Activated T-cell treated with anti-CD3 and anti-CD28 coated beads, Interleukin-2, amount 50 U/mL, for 72 hours (primary cell): ENCODE measurements at regions not wholly inside any gene's neighbourhood (a gene's known extent, or its start where the extent isn't known, plus 50 kb on each side); places are given as distances from the start of the nearest gene placed in this dataset.

ENCODE experiments used
- ATAC-seq, 2 donors: fragments of 150-1000 bp; cut with Tn5 transposase; replicated peaks in 1 of 2; 2 replicates each; pipeline ENCODE4 v1.10.0; 2021; ENCODE audit warnings: moderate library complexity in 2 of 2, mild to moderate bottlenecking in 1 of 2
- DNase-seq, 2 donors: peaks; one replicate each; pipeline ENCODE4 v3.0.0; 2021 to 2022; ENCODE audit warnings: mixed read lengths in 1 of 2
- H3K27ac Mint-ChIP-seq: one replicate; pipeline ENCODE4 v1.8.0; 2022; ENCODE audit warnings: mild to moderate bottlenecking, moderate library complexity, mixed read lengths
- H3K27me3 Mint-ChIP-seq: one replicate; pipeline ENCODE4 v1.8.0; 2022; ENCODE audit warnings: low read depth, mixed read lengths
- H3K36me3 Mint-ChIP-seq, 2 donors: one replicate each; pipeline ENCODE4 v1.8.0; 2022; ENCODE audit warnings: mixed read lengths in 2 of 2, mild to moderate bottlenecking in 1 of 2; ENCODE audit not compliant: insufficient read depth in 2 of 2
- H3K4me1 Mint-ChIP-seq: one replicate; pipeline ENCODE4 v1.8.0; 2022; ENCODE audit warnings: low read depth, mixed read lengths
- H3K4me3 Mint-ChIP-seq, 2 donors: one replicate each; pipeline ENCODE4 v1.8.0; 2022; ENCODE audit warnings: mild to moderate bottlenecking in 2 of 2, mixed read lengths in 2 of 2, moderate library complexity in 2 of 2
- H3K9me3 Mint-ChIP-seq, 2 donors: one replicate each; pipeline ENCODE4 v1.8.0; 2022; ENCODE audit warnings: mixed read lengths in 2 of 2

- H3K4me3 Mint-ChIP-seq: no peak overlapping the region
- H3K36me3 Mint-ChIP-seq: no peaks in the 10 kb centered on the region
- H3K9me3 Mint-ChIP-seq: peaks cover 0 to 3% of the 10 kb centered on the region in 2 donors
- peaks cover 7% of the 10 kb centered on the region for H3K4me1 Mint-ChIP-seq
- peaks cover 14% of the 10 kb centered on the region for H3K27me3 Mint-ChIP-seq
- no peak overlapping the region for H3K27ac Mint-ChIP-seq
- DNase-seq (no peak), ATAC-seq (no peak)
Observed at GRCh38 chr5:96090215-96090614, 128.6 kb upstream of the ELL2 start.

- H3K4me1 Mint-ChIP-seq: peaks cover 15% of the 10 kb centered on the region
- no peak overlapping the region for H3K27ac Mint-ChIP-seq
- H3K36me3 Mint-ChIP-seq: no peaks in the 10 kb centered on the region
- H3K9me3 Mint-ChIP-seq: peaks cover 0 to 3% of the 10 kb centered on the region in 2 donors
- peaks cover 24% of the 10 kb centered on the region for H3K27me3 Mint-ChIP-seq
- no peak overlapping the region for H3K4me3 Mint-ChIP-seq
- DNase-seq: no peak
- ATAC-seq: no peak
Observed at GRCh38 chr5:96088706-96089498, 127.3 kb upstream of the ELL2 start.

- Mint-ChIP-seq H3K4me1 (peaks cover 25% of the 10 kb centered on the region), H3K9me3 (peaks cover 0 to 3% of the 10 kb centered on the region in 2 donors), H3K27me3 (peaks cover 24% of the 10 kb centered on the region), H3K36me3 (no peaks in the 10 kb centered on the region), H3K4me3 (no peak overlapping the region), H3K27ac (no peak overlapping the region)
- ATAC-seq (no peak), DNase-seq (no peak)
Observed at GRCh38 chr5:96087939-96088338, 126.3 kb upstream of the ELL2 start.

DNA sequence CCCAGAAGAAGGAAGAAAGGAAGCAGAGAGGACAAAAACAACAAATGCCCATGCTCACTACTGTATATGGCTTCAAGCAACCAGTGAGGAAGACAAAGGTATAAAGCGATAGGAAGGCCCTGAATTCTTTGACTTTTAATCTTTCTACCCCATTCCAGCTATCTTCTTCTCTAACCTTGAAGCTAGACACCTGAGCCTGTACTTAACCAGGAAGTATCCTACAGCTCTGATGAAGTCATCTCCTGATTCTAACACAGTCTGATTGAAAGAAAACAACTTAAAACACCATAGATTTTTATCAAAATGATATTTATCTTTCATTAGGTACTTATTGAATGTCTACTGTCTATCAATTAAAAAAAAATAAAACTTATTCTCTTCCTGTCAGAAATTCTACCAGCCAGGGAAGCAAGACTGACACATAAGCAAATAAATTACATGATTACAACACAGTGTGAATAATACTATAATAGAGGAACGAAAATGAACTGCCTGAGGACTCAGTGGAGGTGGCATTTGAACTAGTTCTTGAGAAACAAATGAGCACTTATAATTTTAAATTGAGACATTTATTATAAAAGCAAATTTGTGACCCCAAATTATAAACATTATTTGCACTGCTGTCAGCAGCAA, 123.3 kb upstream of the ELL2 start:
- Mint-ChIP-seq H3K27me3 (peaks cover 24% of the 10 kb centered on the region), H3K9me3 (no peaks in the 10 kb centered on the region), H3K4me1 (peaks cover 43% of the 10 kb centered on the region), H3K27ac (no peak overlapping the region), H3K36me3 (peaks cover 0 to 4% of the 10 kb centered on the region in 2 donors), H3K4me3 (no peak overlapping the region)
- DNase-seq (no peak), ATAC-seq (no peak)

- Mint-ChIP-seq H3K9me3 (no peaks in the 10 kb centered on the region), H3K36me3 (peaks cover 0 to 4% of the 10 kb centered on the region in 2 donors), H3K4me3 (peak overlapping the region; percentile 29 to 77), H3K4me1 (peaks cover 57% of the 10 kb centered on the region), H3K27me3 (peaks cover 24% of the 10 kb centered on the region), H3K27ac (peak overlapping the region; percentile 98)
- ATAC-seq (peak; percentile 22 to 46), DNase-seq (peak; percentile 17 to 25)
Observed at GRCh38 chr5:96083361-96083881, 121.8 kb upstream of the ELL2 start.

DNA sequence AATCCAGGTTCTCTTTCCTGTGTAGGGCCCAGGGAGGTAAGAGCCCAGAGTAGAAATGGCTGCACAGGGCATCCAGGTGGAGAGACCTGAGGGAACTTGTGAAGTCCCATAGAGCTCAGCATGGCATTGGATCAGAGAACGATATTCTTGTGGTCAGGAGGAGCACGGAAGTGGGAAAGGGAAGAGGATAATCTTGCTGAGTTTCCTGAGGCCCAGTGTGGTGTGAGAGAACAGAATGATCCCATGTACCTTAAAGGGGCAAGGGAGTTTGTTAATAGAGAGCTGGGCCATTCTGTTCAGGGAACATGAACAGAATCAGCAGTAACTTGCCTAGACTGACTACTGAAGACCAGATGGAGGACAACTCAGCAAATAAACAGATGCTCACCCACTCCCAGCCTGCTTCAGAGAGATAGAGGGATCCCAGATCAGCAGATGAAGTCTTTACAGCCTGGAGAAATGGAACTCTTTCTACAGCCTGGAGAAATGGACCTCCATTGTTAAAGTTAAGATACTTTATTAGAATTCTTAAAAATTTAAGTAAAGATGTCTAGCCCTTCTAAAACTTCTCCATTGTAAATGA, 119.7 kb upstream of the ELL2 start:
- no peaks in the 10 kb centered on the region for H3K9me3 Mint-ChIP-seq
- ATAC-seq (no peak), DNase-seq (no peak)
- H3K4me3 Mint-ChIP-seq: no peak overlapping the region
- H3K36me3 Mint-ChIP-seq: peaks cover 0 to 5% of the 10 kb centered on the region in 2 donors
- H3K4me1 Mint-ChIP-seq: peaks cover 68% of the 10 kb centered on the region
- H3K27me3 Mint-ChIP-seq: peaks cover 12% of the 10 kb centered on the region
- H3K27ac Mint-ChIP-seq: peak overlapping the region; percentile 27

GRCh38 chr5:96080557-96080956, 118.9 kb upstream of the ELL2 start:
- Mint-ChIP-seq H3K4me1 (peaks cover 68% of the 10 kb centered on the region), H3K4me3 (no peak overlapping the region), H3K36me3 (peaks cover 0 to 5% of the 10 kb centered on the region in 2 donors), H3K27me3 (peaks cover 17% of the 10 kb centered on the region), H3K27ac (peak overlapping the region; percentile 27), H3K9me3 (no peaks in the 10 kb centered on the region)
- ATAC-seq (peak; percentile 47 to 55), DNase-seq (peak in 1 of 2 donors; percentile 30)

- peaks cover 17% of the 10 kb centered on the region for H3K27me3 Mint-ChIP-seq
- ATAC-seq: no peak
- H3K4me1 Mint-ChIP-seq: peaks cover 71% of the 10 kb centered on the region
- H3K36me3 Mint-ChIP-seq: peaks cover 0 to 5% of the 10 kb centered on the region in 2 donors
- DNase-seq: no peak
- H3K27ac Mint-ChIP-seq: no peak overlapping the region
- no peaks in the 10 kb centered on the region for H3K9me3 Mint-ChIP-seq
- H3K4me3 Mint-ChIP-seq: no peak overlapping the region
Observed at GRCh38 chr5:96079962-96080361, 118.3 kb upstream of the ELL2 start.

GRCh38 chr5:96079075-96079474, 117.4 kb upstream of the ELL2 start:
- peak; percentile 57 to 69 for DNase-seq
- Mint-ChIP-seq H3K4me3 (peak overlapping the region; percentile 35 to 39), H3K9me3 (no peaks in the 10 kb centered on the region), H3K27ac (peak overlapping the region; percentile 40), H3K4me1 (peaks cover 70% of the 10 kb centered on the region), H3K27me3 (peaks cover 9% of the 10 kb centered on the region), H3K36me3 (peaks cover 0 to 5% of the 10 kb centered on the region in 2 donors)
- peak; percentile 95 to 96 for ATAC-seq

- DNase-seq: no peak
- H3K27me3 Mint-ChIP-seq: peaks cover 7% of the 10 kb centered on the region
- H3K9me3 Mint-ChIP-seq: no peaks in the 10 kb centered on the region
- no peak overlapping the region for H3K27ac Mint-ChIP-seq
- ATAC-seq: no peak
- peaks cover 60% of the 10 kb centered on the region for H3K4me1 Mint-ChIP-seq
- no peak overlapping the region for H3K4me3 Mint-ChIP-seq
- H3K36me3 Mint-ChIP-seq: peaks cover 0 to 5% of the 10 kb centered on the region in 2 donors
Observed at GRCh38 chr5:96076451-96076850, 114.8 kb upstream of the ELL2 start.

- ATAC-seq (no peak), DNase-seq (no peak)
- H3K9me3 Mint-ChIP-seq: no peaks in the 10 kb centered on the region
- peaks cover 0 to 1% of the 10 kb centered on the region in 2 donors for H3K36me3 Mint-ChIP-seq
- H3K27ac Mint-ChIP-seq: no peak overlapping the region
- H3K4me3 Mint-ChIP-seq: no peak overlapping the region
- peaks cover 7% of the 10 kb centered on the region for H3K27me3 Mint-ChIP-seq
- peaks cover 60% of the 10 kb centered on the region for H3K4me1 Mint-ChIP-seq
Observed at GRCh38 chr5:96075579-96076289, 114.1 kb upstream of the ELL2 start.

GRCh38 chr5:96074870-96075269, 113.2 kb upstream of the ELL2 start:
- H3K27ac Mint-ChIP-seq: no peak overlapping the region
- H3K4me3 Mint-ChIP-seq: no peak overlapping the region
- peaks cover 0 to 1% of the 10 kb centered on the region in 2 donors for H3K36me3 Mint-ChIP-seq
- ATAC-seq (no peak), DNase-seq (no peak)
- H3K9me3 Mint-ChIP-seq: no peaks in the 10 kb centered on the region
- H3K27me3 Mint-ChIP-seq: peaks cover 7% of the 10 kb centered on the region
- H3K4me1 Mint-ChIP-seq: peaks cover 57% of the 10 kb centered on the region
